Prostate gland (tissue), 2 donors: ENCODE measurements at regions not wholly inside any gene's neighbourhood (a gene's known extent, or its start where the extent isn't known, plus 50 kb on each side); places are given as distances from the start of the nearest gene placed in this dataset.

ENCODE experiments used
- CTCF ChIP-seq, 4 experiments: fragments of 200-600 bp in 2 of 4; fragments of 450-650 bp in 2 of 4; sonication (generic) in 2 of 4; IDR thresholded peaks; 1 replicate in 3 of 4; 2 replicates in 1 of 4; pipeline ENCODE4 v1.5.1; 2016 to 2019; ENCODE audit warnings: antibody characterized with exemption in 4 of 4, mild to moderate bottlenecking in 2 of 4, moderate library complexity in 2 of 4
- POLR2A ChIP-seq: fragments of 450-650 bp; IDR thresholded peaks from one replicate; pipeline ENCODE4 v1.6.1; 2016; ENCODE audit warnings: antibody characterized with exemption, mild to moderate bottlenecking
- POLR2AphosphoS5 ChIP-seq: sonication (generic); formaldehyde crosslinking; IDR thresholded peaks from one replicate; pipeline ENCODE4 v1.6.1; 2017; ENCODE audit warnings: antibody characterized with exemption

GRCh38 chr2:209141818-209142217 lies 282.0 kb upstream of the MAP2 start:
- TF ChIP-seq CTCF (IDR thresholded peaks at IDR 0.05) (no peak), POLR2A (no peak), POLR2AphosphoS5 (no peak)
